K562 (cell line): ENCODE measurements at regions not wholly inside any gene's neighbourhood (a gene's known extent, or its start where the extent isn't known, plus 50 kb on each side); places are given as distances from the start of the nearest gene placed in this dataset.

Experiments used
- BACH1 ChIP-seq: fragments of 200-800 bp; sonication (Bioruptor generic); IDR thresholded peaks from 2 replicates; pipeline ENCODE4 v1.6.1; 2016; ENCODE audit warnings: missing genetic modification characterization, missing compliant biosample characterization
- CBFA2T3 ChIP-seq: fragments of 450-650 bp; IDR thresholded peaks from 2 replicates; pipeline ENCODE4 v1.6.1; 2017
- CEBPB ChIP-seq: fragments of 450-650 bp; IDR thresholded peaks from 2 replicates; pipeline ENCODE4 v1.6.1; 2016; ENCODE audit warnings: missing genetic modification characterization, missing compliant biosample characterization
- ETV1 ChIP-seq: fragments of 450-650 bp; conservative IDR thresholded peaks from 2 replicates; pipeline ENCODE4 v1.6.1; 2016; ENCODE audit warnings: missing genetic modification characterization, control low read depth, low read depth, missing compliant biosample characterization
- FOXK1 ChIP-seq: sonication (generic); formaldehyde crosslinking; IDR thresholded peaks from 2 replicates; pipeline ENCODE4 v1.8.0; 2022; ENCODE audit warnings: missing genetic modification reagents, mild to moderate bottlenecking, borderline replicate concordance
- GABPB2 ChIP-seq: fragments of 250-450 bp; sonication (Bioruptor Pico); conservative IDR thresholded peaks from 2 replicates; pipeline ENCODE4 v1.5.1; 2021; ENCODE audit warnings: mild to moderate bottlenecking
- JUND ChIP-seq, 2 experiments: IDR thresholded peaks; 2 replicates in 1 of 2; 3 replicates in 1 of 2; pipeline ENCODE4 v1.6.1; 2011; ENCODE audit warnings: borderline replicate concordance in 2 of 2, low read depth in 2 of 2, low read length in 2 of 2, improper control_type of control experiment in 1 of 2, missing biosample characterization in 1 of 2, missing genetic modification characterization in 1 of 2, missing genetic modification reagents in 1 of 2
- L3MBTL2 ChIP-seq: fragments of 450-650 bp; IDR thresholded peaks from 2 replicates; pipeline ENCODE4 v1.6.1; 2016; ENCODE audit warnings: mild to moderate bottlenecking, moderate library complexity
- MAFG ChIP-seq: fragments of 450-650 bp; conservative IDR thresholded peaks from 2 replicates; pipeline ENCODE4 v1.6.1; 2016; ENCODE audit warnings: missing genetic modification characterization, missing compliant biosample characterization
- MTA1 ChIP-seq: fragments of 450-650 bp; IDR thresholded peaks from 2 replicates; pipeline ENCODE4 v1.6.1; 2017; ENCODE audit warnings: borderline replicate concordance
- PCBP1 ChIP-seq: fragments of 200-400 bp; formaldehyde crosslinking; IDR thresholded peaks from 2 replicates; pipeline ENCODE4 v1.6.1; 2018; ENCODE audit warnings: mild to moderate bottlenecking, low read depth, low read length; ENCODE audit not compliant: poor library complexity, severe bottlenecking
- POLR2AphosphoS5 ChIP-seq: IDR thresholded peaks from 2 replicates; pipeline ENCODE4 v1.6.1; 2011; ENCODE audit warnings: mild to moderate bottlenecking, low read depth, low read length, moderate library complexity; ENCODE audit not compliant: control insufficient read depth, insufficient read depth
- RB1 ChIP-seq: fragments of 450-650 bp; IDR thresholded peaks from 2 replicates; pipeline ENCODE4 v1.6.1; 2017; ENCODE audit warnings: low read depth, mild to moderate bottlenecking
- SIN3B ChIP-seq: fragments of 450-650 bp; IDR thresholded peaks from 2 replicates; pipeline ENCODE4 v1.6.1; 2017; ENCODE audit warnings: low read depth, mild to moderate bottlenecking, moderate library complexity
- SMAD4 ChIP-seq: fragments of 250-450 bp; sonication (Bioruptor Pico); conservative IDR thresholded peaks from 2 replicates; pipeline ENCODE4 v1.8.0; 2021; ENCODE audit warnings: inconsistent platforms, mild to moderate bottlenecking, moderate library complexity
- SMC3 ChIP-seq: conservative IDR thresholded peaks from 2 replicates; pipeline ENCODE4 v1.6.1; 2011; ENCODE audit warnings: low read depth, low read length, improper control_type of control experiment; ENCODE audit not compliant: insufficient read depth
- SNIP1 ChIP-seq: fragments of 450-650 bp; IDR thresholded peaks from 2 replicates; pipeline ENCODE4 v1.7.1; 2017; ENCODE audit warnings: low read depth, mild to moderate bottlenecking
- SRSF1 ChIP-seq: fragments of 200-400 bp; formaldehyde crosslinking; IDR thresholded peaks from 2 replicates; pipeline ENCODE4 v1.6.1; 2017; ENCODE audit warnings: mild to moderate bottlenecking, low read depth, low read length, moderate library complexity
- TAF7 ChIP-seq: fragments of 450-650 bp; IDR thresholded peaks from 2 replicates; pipeline ENCODE4 v1.6.1; 2016; ENCODE audit warnings: missing genetic modification characterization, missing compliant biosample characterization
- XRCC4 ChIP-seq: IDR thresholded peaks from one replicate; pipeline ENCODE4 v1.6.1; 2011; ENCODE audit not compliant: insufficient read depth, insufficient read length; ENCODE audit errors: extremely low read depth
- XRCC5 ChIP-seq: fragments of 200-400 bp; formaldehyde crosslinking; IDR thresholded peaks from 2 replicates; pipeline ENCODE4 v1.6.1; 2017; ENCODE audit warnings: low read depth, mild to moderate bottlenecking, low read length
- ZNF23 ChIP-seq: fragments of 250-450 bp; sonication (Bioruptor Pico); IDR thresholded peaks from 2 replicates; pipeline ENCODE4 v1.4.0; 2020; ENCODE audit warnings: mild to moderate bottlenecking
- ZNF780A ChIP-seq: fragments of 250-450 bp; sonication (Bioruptor Pico); IDR thresholded peaks from 2 replicates; pipeline ENCODE4 v1.5.0; 2021; ENCODE audit warnings: mild to moderate bottlenecking
- TF ChIP-seq, protein P1 (sequence below): IDR thresholded peaks from 2 replicates; pipeline ENCODE4 v1.6.1; 2011; ENCODE audit warnings: borderline replicate concordance, low read depth, mild to moderate bottlenecking, moderate library complexity, low read length; ENCODE audit not compliant: insufficient read depth, poor library complexity, severe bottlenecking
- TF ChIP-seq, protein P2 (sequence below): sonication (generic); formaldehyde crosslinking; IDR thresholded peaks from 2 replicates; pipeline ENCODE4 v1.8.1; 2023; ENCODE audit warnings: mild to moderate bottlenecking, missing genetic modification reagents
- TF ChIP-seq, protein P3 (sequence below): sonication (generic); formaldehyde crosslinking; IDR thresholded peaks from 2 replicates; pipeline ENCODE4 v1.5.0; 2020; ENCODE audit warnings: missing genetic modification reagents

DNA sequence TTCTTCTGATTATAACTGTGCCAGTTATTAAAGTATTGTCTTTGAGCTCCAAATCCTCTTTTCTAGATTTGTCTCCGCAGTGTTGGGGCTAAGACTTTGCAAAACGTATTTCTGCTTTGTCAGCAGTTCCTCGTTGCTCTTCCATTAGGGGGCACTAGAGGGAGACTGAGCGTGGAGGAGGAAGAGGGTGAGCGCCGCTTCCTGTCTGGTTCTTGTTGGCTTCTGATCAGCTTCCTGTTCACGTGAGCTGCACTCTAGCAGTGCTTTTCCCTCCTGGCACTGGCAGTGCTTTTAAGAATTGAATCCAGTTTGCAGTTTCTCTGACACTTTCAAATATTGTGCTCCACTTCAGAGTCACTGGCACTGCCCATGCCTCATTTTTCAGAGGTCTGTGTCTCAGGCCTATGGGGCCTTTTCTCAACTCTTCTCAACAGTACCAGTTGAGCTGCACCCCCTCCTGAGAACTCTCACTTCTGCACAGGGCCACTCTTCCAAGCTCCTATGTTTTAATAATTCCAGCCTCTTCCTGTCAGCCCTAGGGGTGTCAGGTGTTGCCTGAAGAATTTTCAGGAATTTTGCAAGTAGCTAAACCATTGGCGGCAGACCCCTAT, 54.4 kb upstream of the LCORL start (continued):
- 0 out of 2 replicates have a peak, but pooled peaks have one; percentile 23 for TF ChIP-seq JUND (IDR thresholded peaks at IDR 0.05; ENCODE audit: borderline replicate concordance, low read depth, low read length)
- no peak for TF ChIP-seq JUND (tag; IDR thresholded peaks at IDR 0.05; ENCODE audit: borderline replicate concordance, low read depth, low read length)
- TF ChIP-seq SMAD4 (CRISPR knock-in tag), result peak; percentile 56
- TF ChIP-seq, protein P1, sequence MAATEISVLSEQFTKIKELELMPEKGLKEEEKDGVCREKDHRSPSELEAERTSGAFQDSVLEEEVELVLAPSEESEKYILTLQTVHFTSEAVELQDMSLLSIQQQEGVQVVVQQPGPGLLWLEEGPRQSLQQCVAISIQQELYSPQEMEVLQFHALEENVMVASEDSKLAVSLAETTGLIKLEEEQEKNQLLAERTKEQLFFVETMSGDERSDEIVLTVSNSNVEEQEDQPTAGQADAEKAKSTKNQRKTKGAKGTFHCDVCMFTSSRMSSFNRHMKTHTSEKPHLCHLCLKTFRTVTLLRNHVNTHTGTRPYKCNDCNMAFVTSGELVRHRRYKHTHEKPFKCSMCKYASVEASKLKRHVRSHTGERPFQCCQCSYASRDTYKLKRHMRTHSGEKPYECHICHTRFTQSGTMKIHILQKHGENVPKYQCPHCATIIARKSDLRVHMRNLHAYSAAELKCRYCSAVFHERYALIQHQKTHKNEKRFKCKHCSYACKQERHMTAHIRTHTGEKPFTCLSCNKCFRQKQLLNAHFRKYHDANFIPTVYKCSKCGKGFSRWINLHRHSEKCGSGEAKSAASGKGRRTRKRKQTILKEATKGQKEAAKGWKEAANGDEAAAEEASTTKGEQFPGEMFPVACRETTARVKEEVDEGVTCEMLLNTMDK, result peak; percentile 18
- peak; percentile 90 for TF ChIP-seq ETV1 (tag)
- no peak for TF ChIP-seq XRCC4
- no peak for TF ChIP-seq BACH1 (tag)
- peak; percentile 71 for TF ChIP-seq SNIP1
- no peak for TF ChIP-seq CBFA2T3
- TF ChIP-seq POLR2AphosphoS5, result no peak
- TF ChIP-seq MTA1, result no peak
- no peak for TF ChIP-seq RB1
- no peak for TF ChIP-seq GABPB2 (CRISPR knock-in tag)
- no peak for TF ChIP-seq SIN3B
- TF ChIP-seq MAFG, result peak; percentile 99
- TF ChIP-seq ZNF23 (CRISPR knock-in tag), result no peak
- TF ChIP-seq L3MBTL2, result peak; percentile 37; the same call in 1 of the 2 replicates
- no peak for TF ChIP-seq ZNF780A (CRISPR knock-in tag)
- no peak for TF ChIP-seq PCBP1
- TF ChIP-seq XRCC5, result no peak
- no peak for TF ChIP-seq SRSF1
- TF ChIP-seq CEBPB (tag), result no peak
- TF ChIP-seq, protein P2, sequence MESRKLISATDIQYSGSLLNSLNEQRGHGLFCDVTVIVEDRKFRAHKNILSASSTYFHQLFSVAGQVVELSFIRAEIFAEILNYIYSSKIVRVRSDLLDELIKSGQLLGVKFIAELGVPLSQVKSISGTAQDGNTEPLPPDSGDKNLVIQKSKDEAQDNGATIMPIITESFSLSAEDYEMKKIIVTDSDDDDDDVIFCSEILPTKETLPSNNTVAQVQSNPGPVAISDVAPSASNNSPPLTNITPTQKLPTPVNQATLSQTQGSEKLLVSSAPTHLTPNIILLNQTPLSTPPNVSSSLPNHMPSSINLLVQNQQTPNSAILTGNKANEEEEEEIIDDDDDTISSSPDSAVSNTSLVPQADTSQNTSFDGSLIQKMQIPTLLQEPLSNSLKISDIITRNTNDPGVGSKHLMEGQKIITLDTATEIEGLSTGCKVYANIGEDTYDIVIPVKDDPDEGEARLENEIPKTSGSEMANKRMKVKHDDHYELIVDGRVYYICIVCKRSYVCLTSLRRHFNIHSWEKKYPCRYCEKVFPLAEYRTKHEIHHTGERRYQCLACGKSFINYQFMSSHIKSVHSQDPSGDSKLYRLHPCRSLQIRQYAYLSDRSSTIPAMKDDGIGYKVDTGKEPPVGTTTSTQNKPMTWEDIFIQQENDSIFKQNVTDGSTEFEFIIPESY (CRISPR knock-in tag), result no peak
- 0 out of 2 replicates have a peak, but pooled peaks have one; percentile 25 for TF ChIP-seq SMC3
- TF ChIP-seq, protein P3, sequence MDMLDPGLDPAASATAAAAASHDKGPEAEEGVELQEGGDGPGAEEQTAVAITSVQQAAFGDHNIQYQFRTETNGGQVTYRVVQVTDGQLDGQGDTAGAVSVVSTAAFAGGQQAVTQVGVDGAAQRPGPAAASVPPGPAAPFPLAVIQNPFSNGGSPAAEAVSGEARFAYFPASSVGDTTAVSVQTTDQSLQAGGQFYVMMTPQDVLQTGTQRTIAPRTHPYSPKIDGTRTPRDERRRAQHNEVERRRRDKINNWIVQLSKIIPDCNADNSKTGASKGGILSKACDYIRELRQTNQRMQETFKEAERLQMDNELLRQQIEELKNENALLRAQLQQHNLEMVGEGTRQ (CRISPR knock-in tag), result peak; percentile 53
- no peak for TF ChIP-seq FOXK1 (CRISPR knock-in tag)
- TF ChIP-seq TAF7 (tag), result no peak
